ENCODE measurements at regions not wholly inside any gene's neighbourhood (a gene's known extent, or its start where the extent isn't known, plus 50 kb on each side); places are given as distances from the start of the nearest gene placed in this dataset.

GRCh38 chr11:70631624-70632047 is 233.3 kb downstream of the CTTN start:
- DNase-seq, result no peak

GRCh38 chr11:70633610-70634009 is 235.3 kb downstream of the CTTN start:
- DNase-seq, result no peak

- no peak for DNase-seq
Observed at GRCh38 chr11:70636659-70637058, 238.3 kb downstream of the CTTN start.

GRCh38 chr11:70637186-70637800 is 239.0 kb downstream of the CTTN start:
- DNase-seq, result no peak

GRCh38 chr11:70637949-70638583 is 239.7 kb downstream of the CTTN start:
- DNase-seq, result no peak

- DNase-seq, result no peak
Observed at GRCh38 chr11:70640408-70640807, 242.1 kb downstream of the CTTN start.

- DNase-seq, result no peak
Observed at GRCh38 chr11:70641369-70641768, 243.0 kb downstream of the CTTN start.

GRCh38 chr11:70642266-70642665 is 243.9 kb downstream of the CTTN start:
- DNase-seq, result no peak

GRCh38 chr11:70643642-70644041 is 245.3 kb downstream of the CTTN start:
- DNase-seq, result no peak

GRCh38 chr11:70644343-70645060 is 246.2 kb downstream of the CTTN start:
- DNase-seq, result no peak

- no peak for DNase-seq
Observed at GRCh38 chr11:70645537-70645936, 247.2 kb downstream of the CTTN start.

- no peak for DNase-seq
Observed at GRCh38 chr11:70646272-70647049, 248.1 kb downstream of the CTTN start.

GRCh38 chr11:70647188-70648166 is 249.1 kb downstream of the CTTN start:
- DNase-seq, result no peak

GRCh38 chr11:70650075-70650909 is 252.0 kb downstream of the CTTN start:
- no peak for DNase-seq

GRCh38 chr11:70651031-70651430 is 252.7 kb downstream of the CTTN start:
- DNase-seq, result no peak

GRCh38 chr11:70654016-70654415 is 255.7 kb downstream of the CTTN start:
- no peak for DNase-seq

GRCh38 chr11:70655816-70656215 is 257.5 kb downstream of the CTTN start:
- no peak for DNase-seq

- no peak for DNase-seq
Observed at GRCh38 chr11:70656252-70656651, 257.9 kb downstream of the CTTN start.

- DNase-seq, result no peak
Observed at GRCh38 chr11:70660059-70660888, 261.9 kb downstream of the CTTN start.

GRCh38 chr11:70660889-70661197 is 262.5 kb downstream of the CTTN start:
- no peak for DNase-seq
